Transverse colon (tissue), 4 donors: ENCODE measurements at regions not wholly inside any gene's neighbourhood (a gene's known extent, or its start where the extent isn't known, plus 50 kb on each side); places are given as distances from the start of the nearest gene placed in this dataset.

ENCODE experiments used
- CTCF ChIP-seq, 5 experiments: fragments of 200-600 bp in 3 of 5; fragments of 450-650 bp in 2 of 5; sonication (generic) in 3 of 5; IDR thresholded peaks; 1 replicate in 2 of 5; 2 replicates in 3 of 5; pipeline ENCODE4 v1.5.1; 2016 to 2017; ENCODE audit warnings: antibody characterized with exemption in 5 of 5, inconsistent platforms in 3 of 5, mild to moderate bottlenecking in 2 of 5, moderate library complexity in 1 of 5
- EP300 ChIP-seq: sonication (generic); formaldehyde crosslinking; IDR thresholded peaks from one replicate; pipeline ENCODE4 v1.6.1; 2017; ENCODE audit warnings: antibody characterized with exemption, low read depth
- POLR2AphosphoS5 ChIP-seq, 3 donors: sonication (generic); formaldehyde crosslinking; IDR thresholded peaks; one replicate each; pipeline ENCODE4 v1.6.1; 2016; ENCODE audit warnings: antibody characterized with exemption in 3 of 3

GRCh38 chr5:158602981-158603380 lies 496.7 kb downstream of the EBF1 start:
- TF ChIP-seq CTCF (IDR thresholded peaks at IDR 0.05) (no peak), EP300 (no peak), POLR2AphosphoS5 (IDR thresholded peaks at IDR 0.05) (no peak)
